LNCaP clone FGC (cell line): ENCODE measurements at regions not wholly inside any gene's neighbourhood (a gene's known extent, or its start where the extent isn't known, plus 50 kb on each side); places are given as distances from the start of the nearest gene placed in this dataset.

Experiments
- DNase-seq: peaks from one replicate; pipeline ENCODE4 v3.0.0-alpha.2; 2011; ENCODE audit warnings: low read depth
- H3K4me3 ChIP-seq: 2 replicates; pipeline ENCODE4 v1.5.1; 2011; ENCODE audit warnings: mild to moderate bottlenecking, low read depth, low read length, control low read depth
- TF ChIP-seq, protein P1 (sequence below): IDR thresholded peaks from 2 replicates; pipeline ENCODE4 v1.5.1; 2012; ENCODE audit warnings: mild to moderate bottlenecking; ENCODE audit not compliant: control insufficient read depth, insufficient read depth; ENCODE audit errors: extremely low read depth

DNA sequence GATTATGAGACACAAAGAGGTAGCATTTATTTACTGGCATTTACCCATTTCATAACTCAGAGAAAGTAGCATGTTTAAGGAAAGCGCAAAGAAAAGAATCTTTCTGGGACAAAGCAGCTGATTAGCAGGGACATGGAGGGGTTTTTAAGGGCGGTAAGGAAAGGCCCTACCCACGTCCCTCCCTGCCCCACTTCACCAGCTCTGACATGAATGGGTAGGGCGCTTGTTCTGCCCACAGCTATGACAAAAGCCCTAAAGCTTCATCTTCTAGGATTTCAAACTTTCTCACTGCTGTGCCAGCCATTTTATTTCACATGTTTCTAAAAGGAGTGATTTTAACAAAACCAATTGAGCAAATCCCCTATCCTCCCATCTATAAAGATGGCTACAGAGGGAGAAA is 406.9 kb upstream of the KLF6 start:
- TF ChIP-seq, protein P1, sequence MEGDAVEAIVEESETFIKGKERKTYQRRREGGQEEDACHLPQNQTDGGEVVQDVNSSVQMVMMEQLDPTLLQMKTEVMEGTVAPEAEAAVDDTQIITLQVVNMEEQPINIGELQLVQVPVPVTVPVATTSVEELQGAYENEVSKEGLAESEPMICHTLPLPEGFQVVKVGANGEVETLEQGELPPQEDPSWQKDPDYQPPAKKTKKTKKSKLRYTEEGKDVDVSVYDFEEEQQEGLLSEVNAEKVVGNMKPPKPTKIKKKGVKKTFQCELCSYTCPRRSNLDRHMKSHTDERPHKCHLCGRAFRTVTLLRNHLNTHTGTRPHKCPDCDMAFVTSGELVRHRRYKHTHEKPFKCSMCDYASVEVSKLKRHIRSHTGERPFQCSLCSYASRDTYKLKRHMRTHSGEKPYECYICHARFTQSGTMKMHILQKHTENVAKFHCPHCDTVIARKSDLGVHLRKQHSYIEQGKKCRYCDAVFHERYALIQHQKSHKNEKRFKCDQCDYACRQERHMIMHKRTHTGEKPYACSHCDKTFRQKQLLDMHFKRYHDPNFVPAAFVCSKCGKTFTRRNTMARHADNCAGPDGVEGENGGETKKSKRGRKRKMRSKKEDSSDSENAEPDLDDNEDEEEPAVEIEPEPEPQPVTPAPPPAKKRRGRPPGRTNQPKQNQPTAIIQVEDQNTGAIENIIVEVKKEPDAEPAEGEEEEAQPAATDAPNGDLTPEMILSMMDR = no peak
- no peak for DNase-seq
- H3K4me3 ChIP-seq = no peak overlapping the region

DNA sequence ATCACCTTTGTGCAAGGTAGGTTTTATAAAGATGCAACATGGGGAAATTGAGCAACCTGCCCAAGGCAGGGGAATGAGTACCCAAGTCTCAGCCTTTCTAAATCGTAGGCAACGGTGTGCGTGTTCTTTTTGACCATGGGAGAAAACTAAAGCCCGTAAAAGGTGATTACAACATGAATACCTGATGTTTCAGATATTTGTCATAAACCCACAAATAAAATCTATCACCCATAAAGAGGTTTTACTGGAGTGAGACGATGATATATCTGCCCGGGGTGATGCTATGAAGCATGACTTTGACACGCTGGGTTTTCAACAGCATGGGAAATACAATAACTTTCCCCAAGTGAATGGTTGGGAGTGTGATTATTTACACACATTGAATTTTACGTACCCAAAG is 406.3 kb upstream of the KLF6 start:
- TF ChIP-seq, protein P1 = no peak
- DNase-seq = no peak
- no peak overlapping the region for H3K4me3 ChIP-seq

DNA sequence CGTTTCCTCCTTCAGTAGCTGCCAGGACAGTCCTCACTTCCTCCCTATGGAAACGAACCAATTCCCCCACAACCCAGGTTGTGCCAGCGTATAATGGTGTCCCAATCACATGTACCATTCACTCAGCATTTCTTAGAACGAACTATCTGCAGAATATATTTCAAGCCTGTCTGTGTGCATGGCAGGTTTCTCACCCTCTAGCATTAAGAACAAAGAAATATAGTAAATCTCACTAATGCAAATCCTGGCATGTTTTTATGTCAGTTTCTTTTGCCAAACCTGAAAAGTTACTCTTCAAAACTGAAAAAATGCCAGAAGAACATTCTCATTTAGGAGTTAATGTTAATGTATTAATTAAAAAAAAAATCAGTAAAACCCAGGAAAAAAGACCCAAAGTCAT is 405.9 kb upstream of the KLF6 start:
- TF ChIP-seq, protein P1 = no peak
- no peak overlapping the region for H3K4me3 ChIP-seq
- no peak for DNase-seq

DNA sequence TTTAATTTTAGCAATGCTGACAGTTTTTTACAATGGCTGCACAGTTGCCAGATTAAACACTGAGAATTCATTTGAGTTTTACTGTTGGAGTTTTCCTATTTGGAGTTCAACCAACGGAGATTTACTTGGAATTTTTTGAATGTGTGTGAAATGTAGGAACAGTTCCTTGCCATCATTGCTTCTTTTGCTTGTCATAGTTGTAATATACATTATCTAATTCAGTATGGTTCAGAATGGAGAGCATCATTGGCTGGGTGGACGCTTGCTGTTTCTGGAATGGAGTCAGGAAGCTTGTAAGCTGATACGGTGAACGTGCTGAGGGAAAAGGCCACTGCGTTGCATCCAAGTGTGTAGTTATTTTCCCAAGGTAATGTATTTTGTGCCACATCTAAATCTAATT is 404.3 kb upstream of the KLF6 start:
- DNase-seq = no peak
- H3K4me3 ChIP-seq = no peak overlapping the region
- TF ChIP-seq, protein P1 = no peak

DNA sequence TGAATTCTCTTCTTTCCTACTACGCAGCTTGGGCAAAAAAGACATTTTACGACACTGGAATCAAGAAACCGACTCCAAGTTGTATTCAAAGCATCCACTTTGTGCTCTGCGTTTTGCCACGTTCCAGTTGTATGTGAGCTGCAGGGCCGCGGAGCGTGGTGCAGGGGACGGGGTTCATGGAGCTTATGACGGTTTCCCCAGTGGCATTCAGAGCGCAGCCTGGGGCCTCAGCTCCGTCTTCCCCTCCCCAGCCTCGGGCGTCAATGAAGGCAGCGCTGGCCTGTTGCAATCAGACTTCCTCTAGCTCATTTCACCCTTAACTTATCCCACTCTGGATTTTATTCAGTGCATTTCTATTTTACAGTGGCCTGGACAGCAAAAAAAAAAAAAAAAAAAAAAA is 403.4 kb upstream of the KLF6 start:
- no peak overlapping the region for H3K4me3 ChIP-seq
- DNase-seq = no peak
- TF ChIP-seq, protein P1 = no peak

DNA sequence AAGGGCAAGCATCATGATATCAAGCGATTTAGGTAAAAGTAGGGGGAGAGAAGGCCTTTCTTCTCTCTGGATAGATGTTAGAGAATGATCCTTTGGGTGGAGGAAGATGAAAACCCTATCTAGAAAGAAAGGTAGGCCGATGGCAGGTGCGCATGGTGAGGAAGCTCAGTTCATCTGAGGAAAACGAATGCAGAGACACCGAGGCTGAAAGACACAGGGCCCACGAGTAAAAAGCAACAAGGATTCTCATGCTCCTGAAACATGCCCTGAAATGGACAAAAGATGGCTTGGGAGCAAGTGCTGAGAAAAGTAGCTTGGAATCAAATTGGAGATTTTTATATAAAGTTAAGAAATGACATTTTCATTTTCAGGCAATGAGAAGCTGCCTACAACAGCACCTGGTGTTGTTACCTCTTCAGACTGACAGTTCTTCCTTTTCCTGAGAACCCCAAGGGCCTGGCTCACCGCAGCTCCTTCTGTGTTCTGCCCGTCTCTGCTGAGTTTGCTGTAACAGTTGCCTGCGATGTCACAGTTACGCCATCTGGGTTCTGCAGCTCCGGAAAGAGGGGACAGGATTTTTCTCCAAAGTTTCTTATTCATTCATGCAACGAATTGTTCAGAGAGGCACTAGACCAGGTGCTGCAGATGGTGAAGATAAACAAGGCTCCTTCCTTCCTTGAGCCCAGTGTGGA is 402.0 kb upstream of the KLF6 start:
- TF ChIP-seq, protein P1 = no peak
- no peak overlapping the region for H3K4me3 ChIP-seq
- DNase-seq = no peak

DNA sequence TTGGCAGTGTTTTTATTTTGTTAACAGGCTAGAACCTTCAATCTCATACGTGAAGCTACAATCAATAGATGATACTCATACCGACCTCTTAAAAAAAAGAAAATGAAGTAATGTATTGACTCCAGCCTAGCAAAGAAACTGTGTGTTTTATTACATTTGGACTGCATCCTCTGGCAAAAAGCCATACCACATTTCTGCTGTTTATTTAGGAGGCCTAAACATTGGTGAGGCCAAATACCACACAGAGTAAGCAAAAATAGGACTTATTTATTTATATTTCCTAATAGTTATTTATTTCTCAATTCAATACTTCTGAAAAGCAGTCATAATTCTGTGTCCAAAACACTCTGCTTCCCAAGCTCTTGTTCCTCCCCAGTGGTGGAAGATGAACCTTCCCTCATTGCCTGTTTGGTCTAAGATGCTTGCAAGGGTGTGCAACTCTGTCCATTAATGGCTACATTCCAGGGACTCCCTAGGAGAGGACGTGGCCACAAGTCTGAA is 398.8 kb upstream of the KLF6 start:
- peak; percentile 46 for DNase-seq
- TF ChIP-seq, protein P1 = no peak
- H3K4me3 ChIP-seq = no peak overlapping the region
